IMR-90 (cell line): ENCODE measurements at regions not wholly inside any gene's neighbourhood (a gene's known extent, or its start where the extent isn't known, plus 50 kb on each side); places are given as distances from the start of the nearest gene placed in this dataset.

Experiments
- ATAC-seq: fragments of 200-7000 bp; cut with Tn5 transposase; 2 replicates; pipeline ENCODE4 v1.9.1; 2020; ENCODE audit warnings: low read depth, mild to moderate bottlenecking, moderate library complexity
- BruUV-seq: library from RNA; stranded (reverse); fragments of 400-500 nt; replicated peaks from 2 replicates; lab custom pipeline; 2021; lab: Mats Ljungman, UMichigan
- CTCF ChIA-PET: fragments of 300-600 bp; formaldehyde crosslinking; extraction: SDS; loops from one replicate; lab custom pipeline; 2021; ENCODE audit warnings: antibody characterized with exemption; lab: Yijun Ruan, JAX
- POLR2A ChIA-PET: fragments of 300-600 bp; sonication (Branson Sonifier 250); formaldehyde crosslinking; loops from one replicate; lab custom pipeline; 2022; ENCODE audit warnings: antibody characterized with exemption; ENCODE audit not compliant: unreplicated experiment; lab: Charles Lee
- DNase-seq: peaks from one replicate; pipeline ENCODE4 v3.0.0; 2013
- H2AFZ ChIP-seq: replicated peaks from 2 replicates; pipeline ENCODE3; 2013; ENCODE audit warnings: low read length, mild to moderate bottlenecking; ENCODE audit not compliant: poor library complexity
- H2AK5ac ChIP-seq: 2 replicates; pipeline ENCODE4 v1.6.1; 2013; ENCODE audit warnings: low read depth, low read length, inconsistent platforms
- H2AK9ac ChIP-seq: replicated peaks from 2 replicates; pipeline ENCODE3; 2013; ENCODE audit warnings: mild to moderate bottlenecking, low read depth, low read length, moderate library complexity; ENCODE audit not compliant: poor library complexity
- H2BK120ac ChIP-seq: 2 replicates; pipeline ENCODE4 v1.6.1; 2013; ENCODE audit warnings: low read depth, low read length, inconsistent platforms
- H2BK15ac ChIP-seq: 3 replicates; pipeline ENCODE4 v1.6.1; 2013; ENCODE audit warnings: low read depth, low read length, inconsistent platforms
- H2BK20ac ChIP-seq: 2 replicates; pipeline ENCODE4 v1.6.1; 2013; ENCODE audit warnings: low read depth, mild to moderate bottlenecking, inconsistent platforms, low read length, moderate library complexity
- H2BK5ac ChIP-seq: 2 replicates; pipeline ENCODE4 v1.6.1; 2013; ENCODE audit warnings: mild to moderate bottlenecking, low read depth, low read length, inconsistent platforms; ENCODE audit not compliant: poor library complexity, severe bottlenecking
- H3K14ac ChIP-seq: replicated peaks from 2 replicates; pipeline ENCODE4 v1.6.1; 2013; ENCODE audit warnings: low read depth, low read length, inconsistent platforms
- H3K18ac ChIP-seq: 2 replicates; pipeline ENCODE4 v1.6.1; 2013; ENCODE audit warnings: low read depth, low read length, control low read depth
- H3K23ac ChIP-seq: 2 replicates; pipeline ENCODE4 v1.6.1; 2013; ENCODE audit warnings: low read depth, low read length, inconsistent platforms
- H3K27ac ChIP-seq: 2 replicates; pipeline ENCODE4 v1.5.1; 2013; ENCODE audit warnings: mild to moderate bottlenecking, control low read depth, low read length; ENCODE audit not compliant: insufficient read depth
- H3K27me3 ChIP-seq: 2 replicates; pipeline ENCODE4 v1.6.1; 2013; ENCODE audit warnings: low read length; ENCODE audit not compliant: control insufficient read depth, insufficient read depth
- H3K36me3 ChIP-seq: 2 replicates; pipeline ENCODE4 v1.6.1; 2013; ENCODE audit warnings: low read length, mixed read lengths; ENCODE audit not compliant: control insufficient read depth, insufficient read depth
- H3K4ac ChIP-seq: 2 replicates; pipeline ENCODE4 v1.6.1; 2013; ENCODE audit warnings: low read depth, low read length, inconsistent platforms
- H3K4me1 ChIP-seq: 2 replicates; pipeline ENCODE4 v1.6.1; 2013; ENCODE audit warnings: low read length, mixed read lengths; ENCODE audit not compliant: control insufficient read depth, insufficient read depth
- H3K4me2 ChIP-seq: 2 replicates; pipeline ENCODE4 v1.6.1; 2013; ENCODE audit warnings: low read depth, mild to moderate bottlenecking, control low read depth, low read length, moderate library complexity
- H3K4me3 ChIP-seq: 2 replicates; pipeline ENCODE4 v1.5.1; 2013; ENCODE audit warnings: low read depth, mild to moderate bottlenecking, control low read depth, low read length, moderate library complexity; ENCODE audit not compliant: insufficient read depth
- H3K56ac ChIP-seq: 2 replicates; pipeline ENCODE4 v1.6.1; 2013; ENCODE audit warnings: low read length, inconsistent platforms; ENCODE audit not compliant: insufficient read depth; ENCODE audit errors: extremely low read depth
- H3K79me1 ChIP-seq, 2 experiments: 2 replicates each; pipeline ENCODE4 v1.6.1; 2013; ENCODE audit warnings: low read length in 2 of 2, inconsistent platforms in 1 of 2, low read depth in 1 of 2
- H3K9ac ChIP-seq: 2 replicates; pipeline ENCODE4 v1.6.1; 2013; ENCODE audit warnings: low read depth, low read length, control low read depth
- H3K9me1 ChIP-seq: 2 replicates; pipeline ENCODE4 v1.6.1; 2013; ENCODE audit warnings: low read length, inconsistent platforms; ENCODE audit not compliant: insufficient read depth
- H3K9me3 ChIP-seq: 2 replicates; pipeline ENCODE4 v1.6.1; 2013; ENCODE audit warnings: low read length; ENCODE audit not compliant: control insufficient read depth, insufficient read depth
- H4K20me1 ChIP-seq: 2 replicates; pipeline ENCODE4 v1.6.1; 2013; ENCODE audit warnings: low read length, inconsistent platforms; ENCODE audit not compliant: insufficient read depth
- H4K5ac ChIP-seq: 2 replicates; pipeline ENCODE4 v1.6.1; 2013; ENCODE audit warnings: mild to moderate bottlenecking, low read depth, low read length, control low read depth
- H4K8ac ChIP-seq, 2 experiments: 2 replicates each; pipeline ENCODE4 v1.6.1; 2013; ENCODE audit warnings: low read depth in 2 of 2, low read length in 2 of 2, control low read depth in 1 of 2, inconsistent platforms in 1 of 2
- H4K91ac ChIP-seq: 2 replicates; pipeline ENCODE4 v1.6.1; 2013; ENCODE audit warnings: low read depth, low read length, inconsistent platforms; ENCODE audit not compliant: insufficient read depth
- BHLHE40 ChIP-seq: fragments of 150-350 bp; IDR thresholded peaks from 2 replicates; pipeline ENCODE4 v1.6.1; 2016; ENCODE audit warnings: mild to moderate bottlenecking, low read depth, low read length
- CEBPB ChIP-seq: IDR thresholded peaks from 2 replicates; pipeline ENCODE4 v1.6.1; 2012; ENCODE audit warnings: low read depth, low read length, improper control_type of control experiment
- CHD1 ChIP-seq: IDR thresholded peaks from 2 replicates; pipeline ENCODE4 v1.6.1; 2012; ENCODE audit warnings: low read depth, low read length, improper control_type of control experiment
- CTCF ChIP-seq: conservative IDR thresholded peaks from 2 replicates; pipeline ENCODE4 v1.5.1; 2012; ENCODE audit warnings: mild to moderate bottlenecking, low read depth, low read length, improper control_type of control experiment
- ELK1 ChIP-seq: fragments of 150-350 bp; IDR thresholded peaks from 2 replicates; pipeline ENCODE4 v1.6.1; 2016; ENCODE audit warnings: low read depth, mild to moderate bottlenecking, low read length, moderate library complexity, borderline replicate concordance
- MAFK ChIP-seq: IDR thresholded peaks from 2 replicates; pipeline ENCODE4 v1.6.1; 2012; ENCODE audit warnings: low read depth, low read length, improper control_type of control experiment
- MAZ ChIP-seq: IDR thresholded peaks from 2 replicates; pipeline ENCODE4 v1.6.1; 2012; ENCODE audit warnings: low read depth, mild to moderate bottlenecking, low read length, improper control_type of control experiment, moderate library complexity, borderline replicate concordance
- MXI1 ChIP-seq: IDR thresholded peaks from 2 replicates; pipeline ENCODE4 v1.6.1; 2012; ENCODE audit warnings: low read depth, mild to moderate bottlenecking, low read length, moderate library complexity, borderline replicate concordance
- NFE2L2 ChIP-seq: fragments of 150-350 bp; IDR thresholded peaks from 2 replicates; pipeline ENCODE4 v1.6.1; 2016; ENCODE audit warnings: low read depth, mild to moderate bottlenecking, low read length
- POLR2A ChIP-seq: IDR thresholded peaks from 2 replicates; pipeline ENCODE4 v1.6.1; 2012; ENCODE audit warnings: mild to moderate bottlenecking, low read depth, low read length
- RAD21 ChIP-seq: IDR thresholded peaks from 2 replicates; pipeline ENCODE4 v1.6.1; 2012; ENCODE audit warnings: low read length, improper control_type of control experiment
- RCOR1 ChIP-seq: IDR thresholded peaks from 2 replicates; pipeline ENCODE4 v1.6.1; 2012; ENCODE audit warnings: mild to moderate bottlenecking, low read length, improper control_type of control experiment; ENCODE audit not compliant: insufficient replicate concordance
- RFX5 ChIP-seq: IDR thresholded peaks from 2 replicates; pipeline ENCODE4 v1.8.0; 2012; ENCODE audit warnings: low read depth, mild to moderate bottlenecking, low read length, moderate library complexity
- SMC3 ChIP-seq: fragments of 150-350 bp; IDR thresholded peaks from 2 replicates; pipeline ENCODE4 v1.6.1; 2016; ENCODE audit warnings: low read depth, mild to moderate bottlenecking, antibody characterized with exemption, low read length, moderate library complexity
- USF2 ChIP-seq: fragments of 150-350 bp; IDR thresholded peaks from 2 replicates; pipeline ENCODE4 v1.6.1; 2017; ENCODE audit warnings: mild to moderate bottlenecking, antibody characterized with exemption, low read length, low read depth
- WGBS, 2 experiments: methylation state at CpG; one replicate each; pipeline versions ENCODE4 v1.1.5 to v1.1.7; 2013; ENCODE audit warnings: missing lambda C conversion rate in 2 of 2; ENCODE audit not compliant: insufficient read length in 1 of 2; ENCODE audit errors: extremely low coverage in 2 of 2; 5-methylcytosine and 5-hydroxymethylcytosine counted together
- dilution Hi-C: fragments of 300-500 bp; cut with HindIII; formaldehyde crosslinking; loops from one replicate; pipeline ENCODE4 v1.14.3; 2018; ENCODE audit warnings: low sequenced_read_pairs; ENCODE audit not compliant: unreplicated experiment
- in situ Hi-C: fragments of 300-500 bp; cut with MboI; formaldehyde crosslinking; loops from 3 replicates; pipeline ENCODE4 v1.14.3; 2019; ENCODE audit warnings: low sequenced_read_pairs, inconsistent platforms, mixed read lengths
- intact Hi-C: fragments of 100-400 bp; cut with micrococcal nuclease; formaldehyde crosslinking; loops from 2 replicates; pipeline ENCODE4 v1.10.0; 2022

- Histone ChIP-seq H2BK120ac (no peak overlapping the region), H3K9ac (no peak overlapping the region), H4K8ac (no peak overlapping the region), H2BK15ac (no peak overlapping the region), H3K9me3 (no peaks in the 10 kb centered on the region), H2AK9ac (no peak overlapping the region), H3K9me1 (peaks cover 15% of the 10 kb centered on the region), H4K20me1 (peaks cover 6% of the 10 kb centered on the region; the same call in 1 of the 2 replicates), H2BK20ac (no peak overlapping the region), H2AFZ (no peak overlapping the region), H3K27ac (no peak overlapping the region), H4K91ac (no peak overlapping the region), H3K56ac (no peak overlapping the region), H3K4me3 (no peak overlapping the region), H2BK5ac (no peak overlapping the region), H3K79me1 (peaks cover 43 to 73% of the 10 kb centered on the region in 2 experiments), H3K27me3 (no peaks in the 10 kb centered on the region), H3K4ac (no peak overlapping the region), H3K4me2 (no peak overlapping the region), H3K36me3 (no peaks in the 10 kb centered on the region), H3K18ac (no peak overlapping the region), H3K23ac (no peak overlapping the region), H3K14ac (no peak overlapping the region), H4K5ac (no peak overlapping the region), H3K4me1 (peaks cover 6% of the 10 kb centered on the region), H2AK5ac (no peak overlapping the region)
- in situ Hi-C loops: no loop called here
- CTCF ChIA-PET: no interaction called here
- no CpG with 5 or more reads among the region's 2 CpGs for WGBS, 2 experiments
- no TSS peak for BruUV-seq
- DNase-seq (no peak), ATAC-seq (no peak)
- intact Hi-C loops: no loop called here
- TF ChIP-seq RFX5: no peak
- TF ChIP-seq RCOR1: no peak
- no peak for TF ChIP-seq MAZ
- TF ChIP-seq BHLHE40: no peak
- no peak for TF ChIP-seq CHD1
- no peak for TF ChIP-seq RAD21
- TF ChIP-seq CTCF: no peak
- TF ChIP-seq MXI1: no peak
- no peak for TF ChIP-seq SMC3
- TF ChIP-seq CEBPB: no peak
- no peak for TF ChIP-seq ELK1
- no peak for TF ChIP-seq USF2
- TF ChIP-seq NFE2L2: no peak
- no peak for TF ChIP-seq POLR2A
- TF ChIP-seq MAFK: no peak
- POLR2A ChIA-PET: no interaction called here
- dilution Hi-C loops: no loop called here
Measured at GRCh38 chr6:144352331-144352730, 67.2 kb downstream of the UTRN start.
